ENCODE measurements at regions not wholly inside any gene's neighbourhood (a gene's known extent, or its start where the extent isn't known, plus 50 kb on each side); places are given as distances from the start of the nearest gene placed in this dataset.

DNA sequence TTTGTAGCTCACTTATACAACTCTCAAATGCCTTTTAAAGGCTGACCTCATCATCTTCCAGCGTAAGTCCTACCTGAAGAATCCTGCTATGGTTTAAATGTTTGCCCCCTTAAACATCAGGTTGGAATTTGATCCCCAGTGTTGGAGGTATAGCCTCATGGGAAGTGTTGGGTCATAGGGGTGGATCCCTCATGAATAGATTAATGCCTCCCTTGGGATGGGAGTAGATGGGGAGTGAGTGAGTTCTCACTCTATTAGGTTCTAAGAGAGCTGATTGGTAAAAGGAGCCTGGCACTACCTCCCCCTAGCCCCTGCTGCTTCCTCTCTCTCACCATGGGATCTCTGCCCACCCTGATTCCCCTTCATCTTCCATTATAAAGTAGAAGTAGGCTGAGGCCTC lies 285.6 kb downstream of the FZD1 start:
- TF ChIP-seq EP300 (IDR thresholded peaks at IDR 0.05) (no peak), POLR2A (IDR thresholded peaks at IDR 0.05) (no peak), POLR2AphosphoS5 (IDR thresholded peaks at IDR 0.05) (no peak)
- TF ChIP-seq, protein P1, sequence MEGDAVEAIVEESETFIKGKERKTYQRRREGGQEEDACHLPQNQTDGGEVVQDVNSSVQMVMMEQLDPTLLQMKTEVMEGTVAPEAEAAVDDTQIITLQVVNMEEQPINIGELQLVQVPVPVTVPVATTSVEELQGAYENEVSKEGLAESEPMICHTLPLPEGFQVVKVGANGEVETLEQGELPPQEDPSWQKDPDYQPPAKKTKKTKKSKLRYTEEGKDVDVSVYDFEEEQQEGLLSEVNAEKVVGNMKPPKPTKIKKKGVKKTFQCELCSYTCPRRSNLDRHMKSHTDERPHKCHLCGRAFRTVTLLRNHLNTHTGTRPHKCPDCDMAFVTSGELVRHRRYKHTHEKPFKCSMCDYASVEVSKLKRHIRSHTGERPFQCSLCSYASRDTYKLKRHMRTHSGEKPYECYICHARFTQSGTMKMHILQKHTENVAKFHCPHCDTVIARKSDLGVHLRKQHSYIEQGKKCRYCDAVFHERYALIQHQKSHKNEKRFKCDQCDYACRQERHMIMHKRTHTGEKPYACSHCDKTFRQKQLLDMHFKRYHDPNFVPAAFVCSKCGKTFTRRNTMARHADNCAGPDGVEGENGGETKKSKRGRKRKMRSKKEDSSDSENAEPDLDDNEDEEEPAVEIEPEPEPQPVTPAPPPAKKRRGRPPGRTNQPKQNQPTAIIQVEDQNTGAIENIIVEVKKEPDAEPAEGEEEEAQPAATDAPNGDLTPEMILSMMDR (IDR thresholded peaks at IDR 0.05), result no peak
